AG09319 (cell line): ENCODE measurements at regions not wholly inside any gene's neighbourhood (a gene's known extent, or its start where the extent isn't known, plus 50 kb on each side); places are given as distances from the start of the nearest gene placed in this dataset.
A peak's percentile ranks its signal among the peaks of the same experiment; 100 is the strongest.

Source experiments
- DNase-seq: peaks from one replicate; pipeline ENCODE4 v3.0.0-alpha.2; 2010; ENCODE audit warnings: low read depth; ENCODE audit errors: extremely low read depth
- CTCF ChIP-seq: IDR thresholded peaks from 2 replicates; pipeline ENCODE4 v1.5.1; 2011; ENCODE audit warnings: low read depth, mild to moderate bottlenecking, inconsistent platforms, low read length, moderate library complexity

- DNase-seq = no peak
- TF ChIP-seq CTCF = no peak
Measured at GRCh38 chr4:126250006-126250405, 935.3 kb downstream of the FAT4 start.

GRCh38 chr4:126251169-126251568, 936.4 kb downstream of the FAT4 start:
- no peak for DNase-seq
- no peak for TF ChIP-seq CTCF

- no peak for TF ChIP-seq CTCF
- DNase-seq = no peak
Measured at GRCh38 chr4:126262665-126263064, 947.9 kb downstream of the FAT4 start.

GRCh38 chr4:126264839-126265238, 950.1 kb downstream of the FAT4 start:
- no peak for TF ChIP-seq CTCF
- DNase-seq = no peak

- TF ChIP-seq CTCF = no peak
- DNase-seq = no peak
Measured at GRCh38 chr4:126265888-126266287, 951.1 kb downstream of the FAT4 start.

GRCh38 chr4:126267689-126268088, 952.9 kb downstream of the FAT4 start:
- no peak for TF ChIP-seq CTCF

GRCh38 chr4:126268106-126268505, 953.4 kb downstream of the FAT4 start:
- TF ChIP-seq CTCF = no peak
- DNase-seq = no peak

More at GRCh38 chr4:126267689-126268088, 952.9 kb downstream of the FAT4 start:
- DNase-seq = peak; percentile 15
